GM19239 (cell line): ENCODE measurements at regions not wholly inside any gene's neighbourhood (a gene's known extent, or its start where the extent isn't known, plus 50 kb on each side); places are given as distances from the start of the nearest gene placed in this dataset.
"Not testable (repeated sequence)": the region's sequence is repeated elsewhere in the genome, so short reads cannot be mapped to it uniquely, and the experiment has no call there.

Experiments used
- DNase-seq: peaks from one replicate; pipeline ENCODE4 v3.0.0; 2011; ENCODE audit warnings: low spot score; ENCODE audit not compliant: insufficient read length
- FAIRE-seq: peaks from 2 replicates; lab custom pipeline; 2011; peaks lifted over from hg19 to GRCh38; lab: Jason Lieb, UNC

GRCh38 chr12:126976579-126976978, 1290.4 kb upstream of the TMEM132C start:
- DNase-seq (no peak), FAIRE-seq (no peak)

GRCh38 chr12:126979564-126979963, 1287.4 kb upstream of the TMEM132C start:
- not testable (repeated sequence) for FAIRE-seq, DNase-seq

- no peak for FAIRE-seq
- DNase-seq: no peak
These were observed 1284.3 kb upstream of the TMEM132C start for GRCh38 chr12:126982707-126983106.

GRCh38 chr12:126983735-126984134, 1283.2 kb upstream of the TMEM132C start:
- FAIRE-seq: not testable (repeated sequence)

GRCh38 chr12:126985663-126986062, 1281.3 kb upstream of the TMEM132C start:
- DNase-seq, FAIRE-seq: not testable (repeated sequence)

More at GRCh38 chr12:126983735-126984134, 1283.2 kb upstream of the TMEM132C start:
- not testable (repeated sequence) for DNase-seq

- no peak for DNase-seq
- no peak for FAIRE-seq
These were observed 1277.4 kb upstream of the TMEM132C start for GRCh38 chr12:126989532-126989931.

- no peak for DNase-seq
- no peak for FAIRE-seq
These were observed 1273.1 kb upstream of the TMEM132C start for GRCh38 chr12:126993898-126994297.

- DNase-seq: no peak
- FAIRE-seq: no peak
These were observed 1272.4 kb upstream of the TMEM132C start for GRCh38 chr12:126994599-126994998.

GRCh38 chr12:126998031-126998430, 1268.9 kb upstream of the TMEM132C start:
- FAIRE-seq (no peak), DNase-seq (no peak)

- FAIRE-seq (no peak), DNase-seq (no peak)
These were observed 1268.2 kb upstream of the TMEM132C start for GRCh38 chr12:126998747-126999285.

- FAIRE-seq (no peak), DNase-seq (no peak)
These were observed 1267.6 kb upstream of the TMEM132C start for GRCh38 chr12:126999352-126999751.

GRCh38 chr12:127005406-127005805, 1261.6 kb upstream of the TMEM132C start:
- FAIRE-seq (no peak), DNase-seq (no peak)

- FAIRE-seq (no peak), DNase-seq (no peak)
These were observed 1260.0 kb upstream of the TMEM132C start for GRCh38 chr12:127006972-127007371.

- no peak for FAIRE-seq
- no peak for DNase-seq
These were observed 1258.1 kb upstream of the TMEM132C start for GRCh38 chr12:127008755-127009403.

GRCh38 chr12:127012109-127012508, 1254.9 kb upstream of the TMEM132C start:
- FAIRE-seq (no peak), DNase-seq (no peak)

GRCh38 chr12:127013197-127013596, 1253.8 kb upstream of the TMEM132C start:
- FAIRE-seq (no peak), DNase-seq (no peak)

- DNase-seq (no peak), FAIRE-seq (no peak)
These were observed 1252.9 kb upstream of the TMEM132C start for GRCh38 chr12:127014079-127014478.

- FAIRE-seq: no peak
- no peak for DNase-seq
These were observed 1242.2 kb upstream of the TMEM132C start for GRCh38 chr12:127024791-127025190.

GRCh38 chr12:127025545-127025944, 1241.4 kb upstream of the TMEM132C start:
- no peak for DNase-seq
- FAIRE-seq: no peak

- DNase-seq: no peak
- FAIRE-seq: no peak
These were observed 1231.7 kb upstream of the TMEM132C start for GRCh38 chr12:127035011-127035879.

- DNase-seq: no peak
- FAIRE-seq: no peak
These were observed 1228.8 kb upstream of the TMEM132C start for GRCh38 chr12:127038152-127038551.
